Thymus (tissue), 11 donors: ENCODE measurements at regions not wholly inside any gene's neighbourhood (a gene's known extent, or its start where the extent isn't known, plus 50 kb on each side); places are given as distances from the start of the nearest gene placed in this dataset.

Experiments used
- DNase-seq, 9 donors: peaks; one replicate each; pipeline ENCODE4 v3.0.0-alpha.2; 2013; ENCODE audit warnings: low spot score in 9 of 9, low read depth in 6 of 9, missing footprints in 1 of 9
- H3K27ac ChIP-seq, 2 donors: one replicate each; pipeline ENCODE4 v1.5.1; 2013; ENCODE audit warnings: control low read depth in 1 of 2, low read depth in 1 of 2, low read length in 1 of 2, mild to moderate bottlenecking in 1 of 2, moderate library complexity in 1 of 2
- H3K27me3 ChIP-seq, 2 donors: one replicate each; pipeline ENCODE4 v1.5.1; 2013; ENCODE audit warnings: low read length in 1 of 2; ENCODE audit not compliant: control insufficient read depth in 2 of 2, insufficient read depth in 1 of 2
- H3K36me3 ChIP-seq, 2 donors: one replicate each; pipeline ENCODE4 v1.5.1; 2013; ENCODE audit warnings: low read length in 1 of 2, mild to moderate bottlenecking in 1 of 2, moderate library complexity in 1 of 2; ENCODE audit not compliant: control insufficient read depth in 2 of 2, insufficient read depth in 2 of 2
- H3K4me1 ChIP-seq, 2 donors: one replicate each; pipeline ENCODE4 v1.5.1; 2013; ENCODE audit warnings: low read length in 2 of 2; ENCODE audit not compliant: control insufficient read depth in 2 of 2, insufficient read depth in 2 of 2
- H3K4me3 ChIP-seq, 2 donors: one replicate each; pipeline ENCODE4 v1.5.1; 2013; ENCODE audit warnings: low read length in 2 of 2, control low read depth in 1 of 2, mild to moderate bottlenecking in 1 of 2
- H3K9me3 ChIP-seq, 2 donors: one replicate each; pipeline ENCODE4 v1.5.1; 2013; ENCODE audit warnings: low read length in 1 of 2, mild to moderate bottlenecking in 1 of 2; ENCODE audit not compliant: control insufficient read depth in 2 of 2, insufficient read depth in 1 of 2
- WGBS: extraction: QIAGEN DNeasy Blood & Tissue Kit; methylation state at CpG from one replicate; pipeline ENCODE4 v1.1.7; 2013; 5-methylcytosine and 5-hydroxymethylcytosine counted together
- donor health status: healthy.

GRCh38 chr1:38444770-38445442 is 398.3 kb upstream of the POU3F1 start:
- Histone ChIP-seq H3K27me3 (peaks cover 0 to 2% of the 10 kb centered on the region in 2 donors), H3K27ac (no peak overlapping the region), H3K4me3 (no peak overlapping the region), H3K9me3 (no peaks in the 10 kb centered on the region), H3K4me1 (no peaks in the 10 kb centered on the region), H3K36me3 (no peaks in the 10 kb centered on the region)
- no peak for DNase-seq
- WGBS: 72% methylated on average over 16 of the region's 16 CpGs

GRCh38 chr1:38444311-38444710 is 397.7 kb upstream of the POU3F1 start:
- no peak for DNase-seq
- Histone ChIP-seq H3K27ac (no peak overlapping the region), H3K4me1 (no peaks in the 10 kb centered on the region), H3K9me3 (no peaks in the 10 kb centered on the region), H3K27me3 (peaks cover 0 to 2% of the 10 kb centered on the region in 2 donors), H3K36me3 (no peaks in the 10 kb centered on the region), H3K4me3 (no peak overlapping the region)
- WGBS: 75% methylated on average over 4 of the region's 4 CpGs

GRCh38 chr1:38440402-38440801 is 393.8 kb upstream of the POU3F1 start:
- Histone ChIP-seq H3K27ac (no peak overlapping the region), H3K36me3 (no peaks in the 10 kb centered on the region), H3K4me3 (no peak overlapping the region), H3K4me1 (no peaks in the 10 kb centered on the region), H3K27me3 (peaks cover 0 to 2% of the 10 kb centered on the region in 2 donors), H3K9me3 (no peaks in the 10 kb centered on the region)
- DNase-seq: no peak

GRCh38 chr1:38436749-38437148 is 390.2 kb upstream of the POU3F1 start:
- no peak for DNase-seq
- Histone ChIP-seq H3K27me3 (no peaks in the 10 kb centered on the region), H3K4me3 (no peak overlapping the region), H3K9me3 (no peaks in the 10 kb centered on the region), H3K27ac (no peak overlapping the region), H3K4me1 (no peaks in the 10 kb centered on the region), H3K36me3 (no peaks in the 10 kb centered on the region)
- WGBS: 85% methylated on average over 4 of the region's 4 CpGs

- WGBS: 94% methylated on average over 9 of the region's 9 CpGs
- Histone ChIP-seq H3K4me3 (no peak overlapping the region), H3K9me3 (no peaks in the 10 kb centered on the region), H3K36me3 (no peaks in the 10 kb centered on the region), H3K27ac (no peak overlapping the region), H3K4me1 (no peaks in the 10 kb centered on the region), H3K27me3 (no peaks in the 10 kb centered on the region)
- DNase-seq: no peak
These were observed 389.4 kb upstream of the POU3F1 start for GRCh38 chr1:38436006-38436405.

- H3K4me1 ChIP-seq: no peaks in the 10 kb centered on the region
- H3K27ac ChIP-seq: no peak overlapping the region
- WGBS: 77% methylated on average over 10 of the region's 10 CpGs
- H3K4me3 ChIP-seq: no peak overlapping the region
- H3K27me3 ChIP-seq: no peaks in the 10 kb centered on the region
- H3K36me3 ChIP-seq: no peaks in the 10 kb centered on the region
- H3K9me3 ChIP-seq: no peaks in the 10 kb centered on the region
- DNase-seq: no peak
These were observed 386.6 kb upstream of the POU3F1 start for GRCh38 chr1:38433084-38433722.

GRCh38 chr1:38431535-38432376 is 385.2 kb upstream of the POU3F1 start:
- DNase-seq: no peak

GRCh38 chr1:38430949-38431348 is 384.4 kb upstream of the POU3F1 start:
- Histone ChIP-seq H3K9me3 (no peaks in the 10 kb centered on the region), H3K27me3 (no peaks in the 10 kb centered on the region), H3K4me1 (no peaks in the 10 kb centered on the region), H3K4me3 (no peak overlapping the region), H3K36me3 (no peaks in the 10 kb centered on the region), H3K27ac (no peak overlapping the region)
- no peak for DNase-seq

More at GRCh38 chr1:38431535-38432376, 385.2 kb upstream of the POU3F1 start:
- Histone ChIP-seq H3K27me3 (no peaks in the 10 kb centered on the region), H3K9me3 (no peaks in the 10 kb centered on the region), H3K36me3 (no peaks in the 10 kb centered on the region), H3K4me1 (no peaks in the 10 kb centered on the region), H3K4me3 (no peak overlapping the region), H3K27ac (no peak overlapping the region)
- 93% methylated on average over 3 of the region's 3 CpGs for WGBS

GRCh38 chr1:38424677-38425076 is 378.1 kb upstream of the POU3F1 start:
- DNase-seq: no peak
- H3K27ac ChIP-seq: no peak overlapping the region
- H3K27me3 ChIP-seq: no peaks in the 10 kb centered on the region
- WGBS: 88% methylated on average over 2 of the region's 2 CpGs
- no peaks in the 10 kb centered on the region for H3K4me1 ChIP-seq
- no peaks in the 10 kb centered on the region for H3K9me3 ChIP-seq
- H3K4me3 ChIP-seq: no peak overlapping the region
- no peaks in the 10 kb centered on the region for H3K36me3 ChIP-seq
